ENCODE measurements at regions not wholly inside any gene's neighbourhood (a gene's known extent, or its start where the extent isn't known, plus 50 kb on each side); places are given as distances from the start of the nearest gene placed in this dataset.

DNA sequence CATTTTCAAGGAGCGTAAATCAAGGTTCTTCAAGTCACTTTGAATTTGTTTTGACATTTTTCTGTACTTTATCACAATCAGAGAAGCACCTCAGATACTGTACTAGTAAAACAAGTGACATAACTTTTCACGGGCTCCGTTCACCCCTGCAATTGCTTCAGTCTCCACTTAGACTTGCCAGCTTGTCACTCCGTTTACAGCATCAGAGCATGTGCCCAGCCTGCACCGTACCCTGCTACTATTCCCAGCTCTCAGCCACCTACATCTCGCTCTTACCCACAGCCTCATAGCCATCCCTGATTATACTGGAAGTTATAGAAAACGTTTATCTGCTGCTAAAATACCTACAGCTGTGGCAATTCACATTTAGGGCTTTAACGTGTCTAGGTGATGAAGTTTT lies 135.3 kb upstream of the TENM3 start:
- no peak for DNase-seq

DNA sequence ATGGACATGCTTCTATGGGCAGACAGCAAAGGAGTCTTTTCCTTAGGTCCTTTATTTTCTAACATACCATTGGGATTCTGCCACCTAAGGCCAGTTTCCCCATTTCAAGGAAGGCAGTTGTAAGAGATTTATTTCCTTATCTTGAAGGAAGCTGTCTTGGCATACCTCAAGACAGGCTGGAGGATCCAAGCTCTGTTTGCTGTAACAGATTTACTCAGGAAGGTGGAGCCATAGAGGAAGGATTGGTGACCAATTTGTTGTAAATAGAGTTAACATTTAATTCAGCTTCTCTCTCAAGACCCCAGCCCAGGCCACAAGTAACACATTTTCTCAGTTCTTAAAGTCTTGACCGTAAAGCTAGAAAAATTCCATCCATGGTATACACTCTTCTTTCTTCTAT lies 131.6 kb upstream of the TENM3 start:
- DNase-seq = no peak

DNA sequence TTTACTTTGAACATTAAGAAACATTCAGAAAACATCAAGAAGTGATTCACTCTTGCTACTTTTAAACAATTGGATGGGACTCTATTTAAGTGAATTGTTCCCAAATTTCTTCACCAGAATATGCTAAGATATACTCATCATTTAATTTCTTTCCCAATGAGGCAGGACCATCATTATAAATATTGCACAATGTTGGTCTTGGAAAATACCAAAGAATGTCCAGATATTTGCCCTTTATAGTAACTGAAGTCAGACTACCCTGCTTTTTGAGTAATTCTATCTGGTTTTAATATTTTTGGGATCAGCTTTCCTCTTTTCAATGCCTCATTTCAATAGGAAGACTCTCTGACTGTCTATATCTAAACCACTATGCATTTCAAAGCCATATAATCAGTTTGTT lies 129.4 kb upstream of the TENM3 start:
- DNase-seq = no peak

DNA sequence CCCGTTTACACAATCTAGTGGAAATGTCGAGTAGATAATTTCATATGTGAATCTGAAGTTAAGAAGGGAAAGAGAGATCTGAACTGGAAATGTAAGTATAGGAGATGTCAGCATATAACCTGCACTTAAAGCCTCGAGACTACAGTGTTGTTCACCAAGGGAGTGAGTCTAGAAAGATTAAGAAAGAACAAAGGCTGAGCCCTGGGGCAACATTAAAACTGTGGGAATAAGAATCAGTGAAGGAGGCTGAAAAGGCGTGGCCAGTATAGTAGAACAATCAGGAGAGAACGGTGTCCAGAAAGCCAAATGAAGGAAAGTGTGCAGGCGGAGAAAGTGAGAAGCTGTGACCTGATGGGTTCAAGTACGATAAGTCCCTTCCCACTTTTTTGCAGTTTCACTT lies 118.8 kb upstream of the TENM3 start:
- no peak for DNase-seq

DNA sequence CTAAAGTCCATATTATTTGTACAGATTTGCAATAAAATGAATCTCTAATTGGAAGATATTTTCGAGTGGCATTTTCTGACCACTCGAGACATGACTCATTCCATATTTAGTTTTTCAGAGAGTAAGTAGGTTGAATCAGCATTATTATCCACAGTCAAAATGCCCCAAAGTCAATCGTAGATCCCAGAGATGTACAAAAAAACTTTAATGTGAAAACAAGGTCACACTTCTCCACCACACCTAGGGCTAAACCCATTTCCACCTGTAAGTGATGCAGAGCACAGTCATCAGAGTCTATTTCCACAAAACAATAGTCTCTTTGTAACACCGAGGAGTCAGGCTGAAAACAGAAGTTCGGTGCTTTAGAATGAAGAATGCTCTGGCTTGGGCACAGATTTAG lies 117.1 kb upstream of the TENM3 start:
- DNase-seq = no peak

DNA sequence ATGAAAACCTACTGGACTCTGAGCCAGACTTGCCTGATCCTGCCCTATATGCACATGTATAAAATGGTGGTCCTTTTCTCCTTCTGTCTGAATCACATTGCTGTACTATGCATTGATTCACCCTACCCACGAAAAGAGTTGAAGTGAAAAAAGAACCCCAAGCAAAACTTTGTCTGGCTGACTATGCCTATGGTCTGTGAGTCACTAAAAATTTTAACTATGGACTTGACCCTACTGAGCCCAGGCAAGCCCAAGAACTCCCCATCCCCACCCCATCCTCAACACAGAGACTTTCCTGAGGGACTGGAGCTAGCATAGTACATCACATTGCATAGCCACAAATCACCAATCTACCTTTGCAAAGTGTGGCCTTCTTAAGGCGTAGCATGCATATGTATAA lies 116.6 kb upstream of the TENM3 start:
- no peak for DNase-seq

DNA sequence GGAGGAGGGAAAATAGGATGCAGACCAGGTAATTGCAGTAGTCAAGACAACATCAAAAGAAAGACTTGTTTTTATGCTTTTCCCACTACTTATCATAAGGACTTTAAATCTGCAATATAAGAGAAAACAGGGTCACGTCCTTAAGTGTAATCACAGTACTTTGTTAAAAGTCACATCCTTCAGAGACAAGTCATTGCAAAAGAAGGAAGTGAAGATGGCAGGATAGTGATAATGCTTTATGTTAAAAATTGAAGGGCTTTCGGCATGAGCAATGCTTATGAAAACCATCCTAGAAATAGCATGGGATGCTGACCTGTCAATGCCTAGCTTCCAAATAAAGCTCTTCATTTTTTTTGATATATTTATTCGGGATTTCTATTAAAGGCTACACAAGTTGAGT lies 110.2 kb upstream of the TENM3 start:
- DNase-seq = no peak

DNA sequence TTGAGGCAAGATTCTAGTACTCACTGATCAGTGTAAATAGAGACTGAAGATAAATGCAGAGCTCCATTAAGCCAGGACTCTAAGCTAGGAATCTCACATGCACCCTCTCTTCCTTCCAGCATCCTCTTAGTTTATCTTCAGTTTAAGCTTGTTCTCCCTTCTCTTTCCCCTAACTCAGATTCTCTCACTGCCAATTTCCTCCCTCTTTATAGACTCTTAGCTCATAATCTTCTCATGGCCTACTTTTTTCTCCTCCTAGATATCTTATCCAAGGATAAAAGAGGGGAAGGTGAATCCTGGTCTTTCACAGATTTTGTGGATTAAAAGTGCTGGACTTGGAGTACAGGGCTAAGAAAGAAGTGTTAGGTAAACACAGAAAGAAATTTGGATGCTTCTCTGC lies 108.9 kb upstream of the TENM3 start:
- DNase-seq = no peak

DNA sequence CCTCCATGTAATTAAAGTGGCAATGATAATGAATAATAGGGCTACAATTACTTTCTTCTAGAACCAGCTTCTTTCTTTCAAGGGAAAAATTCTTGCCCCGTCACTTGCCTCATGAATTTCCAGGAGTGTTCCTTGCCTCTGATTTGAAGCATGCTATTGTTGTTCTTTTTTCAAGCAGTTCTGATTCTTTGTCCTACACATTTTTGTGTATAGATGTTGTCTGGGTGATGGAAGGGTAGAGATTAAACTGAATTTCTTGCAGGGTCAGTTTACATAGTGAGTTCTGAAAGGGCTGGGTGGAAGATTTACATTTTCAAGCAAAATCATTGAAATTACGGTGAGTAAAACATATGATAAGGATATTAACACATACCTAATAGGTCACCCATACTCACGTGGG lies 107.0 kb upstream of the TENM3 start:
- no peak for DNase-seq

DNA sequence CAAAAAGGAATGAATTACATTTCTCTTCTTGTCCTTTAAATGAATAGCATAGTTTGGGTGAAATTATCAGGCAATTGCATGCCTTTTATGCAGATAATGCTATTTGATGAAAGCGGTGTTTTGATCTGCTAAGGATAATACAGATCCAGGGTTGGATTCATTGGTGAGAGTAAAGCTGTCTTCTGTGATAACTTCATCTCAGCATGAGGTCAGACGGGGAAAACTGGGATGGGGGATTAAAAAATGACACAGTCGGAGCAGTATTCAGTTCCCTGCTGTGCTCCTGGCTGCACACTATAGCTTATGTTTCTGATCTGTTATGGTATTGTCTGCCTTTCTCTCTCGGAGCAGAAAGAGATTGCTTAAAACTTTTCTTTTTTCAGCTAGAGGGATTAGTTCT lies 105.9 kb upstream of the TENM3 start:
- DNase-seq = no peak

DNA sequence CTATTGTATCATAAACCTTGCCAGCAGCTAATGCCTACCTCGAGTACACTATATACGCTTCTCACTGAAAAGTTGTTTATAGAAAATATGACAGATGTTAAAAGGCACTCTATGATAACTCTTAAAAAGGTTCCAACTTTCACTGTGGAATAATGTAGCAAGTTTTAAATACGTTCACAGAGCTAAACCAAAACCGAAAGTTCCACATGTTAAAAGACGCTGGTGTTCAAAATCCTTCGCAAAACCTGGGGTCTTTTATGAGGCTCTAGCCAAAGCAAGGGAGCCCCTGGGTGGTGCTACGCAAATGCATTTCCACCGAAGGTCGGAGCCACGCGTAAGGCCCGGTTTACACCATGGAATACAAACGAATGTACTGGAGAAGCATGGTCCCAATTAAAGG lies 103.7 kb upstream of the TENM3 start:
- DNase-seq = no peak

DNA sequence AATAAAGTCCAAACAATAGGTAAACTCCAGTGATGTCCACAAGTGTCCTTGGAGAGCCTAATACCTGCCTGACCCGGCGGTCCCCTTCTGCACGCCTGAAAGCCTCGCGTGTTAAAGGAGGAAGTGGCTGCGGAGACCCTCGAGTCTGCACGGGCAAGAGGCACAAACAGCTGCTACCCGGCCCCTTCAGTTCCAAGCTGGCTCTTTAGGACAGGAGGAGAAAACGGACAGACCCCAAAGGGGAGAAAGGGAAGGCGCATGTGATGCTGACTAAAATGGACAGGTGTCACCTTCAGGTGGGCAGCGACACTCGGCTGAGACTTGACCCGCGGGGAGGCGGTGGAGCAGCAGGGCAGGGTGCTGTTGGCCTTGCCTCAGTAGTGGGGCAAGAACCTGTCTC lies 102.7 kb upstream of the TENM3 start:
- DNase-seq = no peak

DNA sequence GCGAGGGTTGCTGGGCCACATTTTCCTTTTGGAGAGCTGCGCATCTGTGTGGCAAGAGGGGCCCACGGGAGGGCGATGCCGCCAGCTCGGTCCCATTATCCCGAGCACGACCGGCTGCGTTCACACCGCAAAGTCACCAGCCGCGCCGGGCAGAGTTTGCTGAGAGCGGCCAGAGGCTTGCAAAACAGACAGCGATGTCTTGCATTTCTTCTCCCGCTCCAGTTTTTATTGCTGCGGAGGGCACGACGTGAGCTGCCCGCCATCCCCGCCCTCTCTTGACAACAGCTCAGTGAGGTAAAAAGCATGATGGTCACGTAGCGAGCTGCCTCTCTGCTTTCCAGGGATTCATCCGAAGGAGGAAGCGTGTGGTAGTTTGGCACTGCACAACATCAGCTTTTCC lies 102.1 kb upstream of the TENM3 start:
- DNase-seq = no peak

DNA sequence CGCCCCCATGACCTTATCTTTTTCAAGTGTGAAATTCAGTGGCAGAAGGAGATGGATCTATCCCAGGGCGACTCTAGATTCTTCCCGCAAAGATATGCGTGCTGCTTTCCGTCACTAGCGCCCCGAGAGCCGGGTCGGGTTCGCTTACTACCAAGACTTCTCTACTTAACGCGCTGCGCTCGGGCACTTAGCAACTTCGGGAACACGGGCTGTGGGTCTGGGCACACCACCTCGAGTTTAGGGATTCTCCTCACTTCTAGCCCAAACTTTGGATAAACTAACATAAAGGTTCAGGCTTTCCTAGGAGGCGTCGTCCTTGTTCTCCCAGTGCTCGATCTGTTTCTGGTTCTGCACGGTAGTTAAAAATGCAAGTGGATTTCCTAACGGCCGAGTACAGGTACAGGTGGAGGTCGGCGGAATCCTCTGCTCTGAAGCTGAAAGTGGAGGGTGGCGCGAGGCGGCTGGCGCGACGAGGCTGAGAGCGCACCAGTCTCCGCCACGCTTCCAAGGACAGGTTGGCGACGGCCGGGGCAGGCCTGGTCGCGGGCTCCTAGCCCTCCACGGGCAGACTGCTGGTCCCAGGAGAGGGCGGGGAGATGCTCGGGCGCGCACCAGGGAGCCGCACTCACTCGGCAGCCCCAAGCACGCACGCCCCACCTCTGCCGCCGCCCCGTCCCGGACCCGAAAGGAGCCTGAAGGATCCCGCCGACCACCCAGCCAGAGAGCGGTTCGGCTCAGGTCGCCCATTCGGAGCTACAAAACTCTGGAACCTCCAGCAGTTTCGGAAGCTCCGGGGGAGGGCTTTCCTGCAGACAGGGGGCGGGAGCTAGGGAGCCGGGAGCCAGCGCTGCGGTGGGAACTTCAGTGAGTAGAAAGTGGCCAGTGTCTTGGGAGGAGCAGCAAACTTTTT lies 100.8 kb upstream of the TENM3 start:
- peak in 1 of 2 experiments; percentile 3 for DNase-seq

DNA sequence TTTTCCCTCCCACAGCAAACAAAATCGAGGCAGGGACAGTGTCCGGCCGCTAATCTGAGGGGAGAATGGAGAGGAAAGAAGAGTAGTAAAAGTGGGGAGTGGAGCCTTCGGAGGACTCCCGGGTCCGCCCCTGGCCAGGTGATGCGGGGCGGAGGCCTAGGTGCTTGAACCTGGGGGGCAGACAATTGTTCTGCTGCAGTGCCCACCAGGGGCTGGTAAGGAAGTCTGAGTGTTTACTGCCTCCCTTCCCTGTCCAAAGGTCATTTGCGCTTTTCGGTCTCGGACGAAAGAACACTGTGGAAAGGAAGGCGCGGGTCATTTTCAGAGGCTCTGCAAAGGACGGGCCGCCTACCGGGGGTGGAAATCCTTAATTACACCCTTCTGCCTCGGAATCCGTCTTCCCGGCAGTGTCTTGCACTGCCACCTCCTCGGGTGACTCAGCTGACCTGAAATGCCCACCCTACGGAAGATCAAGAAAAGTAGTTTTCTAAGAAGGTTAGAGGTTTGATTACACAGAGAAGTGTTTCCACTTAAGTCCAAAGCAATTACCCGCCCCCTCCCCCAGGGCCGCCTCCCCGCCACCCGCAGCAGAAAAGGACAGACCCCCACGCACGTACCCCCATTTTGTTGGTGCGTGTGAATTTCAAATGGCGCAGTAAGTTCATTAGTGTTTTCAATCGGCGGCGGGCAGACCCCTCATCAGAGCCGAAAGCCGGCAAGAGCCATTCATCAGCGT lies 99.9 kb upstream of the TENM3 start:
- DNase-seq = no peak

DNA sequence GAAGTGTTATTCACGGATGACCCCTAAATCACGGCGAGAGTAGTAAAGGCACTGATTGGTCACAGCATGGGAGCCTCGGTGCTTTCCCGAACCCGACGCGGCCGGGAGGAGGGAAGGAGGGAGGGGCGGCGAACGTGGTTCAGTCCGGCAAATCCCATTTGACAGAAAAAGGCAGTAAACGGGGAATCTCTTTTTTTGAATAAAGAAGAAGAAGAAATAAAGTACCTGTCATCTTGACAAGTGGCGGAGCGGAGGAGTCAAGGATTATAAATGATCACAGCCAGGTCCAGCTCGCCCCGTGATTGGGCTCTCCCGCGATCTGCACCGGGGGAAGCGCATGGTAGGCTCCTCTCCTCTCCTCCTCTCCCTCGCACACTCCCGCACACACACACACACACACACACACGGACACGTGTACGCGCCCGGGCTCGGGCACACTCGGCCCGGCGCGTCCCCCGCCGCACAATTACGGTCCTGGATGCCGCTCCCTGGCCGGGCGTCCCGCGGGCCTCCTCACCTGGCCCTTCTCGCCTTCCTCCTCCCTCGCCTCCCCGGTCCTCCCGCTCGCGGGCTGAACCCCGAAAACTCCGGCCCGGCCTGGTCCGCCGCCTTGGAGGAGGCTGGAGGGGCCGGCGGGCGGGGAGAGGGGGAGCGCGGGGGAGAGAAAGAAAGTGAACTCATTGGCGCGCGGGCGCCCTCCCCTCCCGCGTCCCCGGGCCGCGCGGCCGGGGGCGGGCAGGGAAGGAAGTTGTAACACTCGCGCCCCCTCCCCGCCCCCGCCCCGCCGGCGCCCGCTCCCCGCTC lies 99.2 kb upstream of the TENM3 start:
- DNase-seq = peak in 1 of 2 experiments; percentile 4

DNA sequence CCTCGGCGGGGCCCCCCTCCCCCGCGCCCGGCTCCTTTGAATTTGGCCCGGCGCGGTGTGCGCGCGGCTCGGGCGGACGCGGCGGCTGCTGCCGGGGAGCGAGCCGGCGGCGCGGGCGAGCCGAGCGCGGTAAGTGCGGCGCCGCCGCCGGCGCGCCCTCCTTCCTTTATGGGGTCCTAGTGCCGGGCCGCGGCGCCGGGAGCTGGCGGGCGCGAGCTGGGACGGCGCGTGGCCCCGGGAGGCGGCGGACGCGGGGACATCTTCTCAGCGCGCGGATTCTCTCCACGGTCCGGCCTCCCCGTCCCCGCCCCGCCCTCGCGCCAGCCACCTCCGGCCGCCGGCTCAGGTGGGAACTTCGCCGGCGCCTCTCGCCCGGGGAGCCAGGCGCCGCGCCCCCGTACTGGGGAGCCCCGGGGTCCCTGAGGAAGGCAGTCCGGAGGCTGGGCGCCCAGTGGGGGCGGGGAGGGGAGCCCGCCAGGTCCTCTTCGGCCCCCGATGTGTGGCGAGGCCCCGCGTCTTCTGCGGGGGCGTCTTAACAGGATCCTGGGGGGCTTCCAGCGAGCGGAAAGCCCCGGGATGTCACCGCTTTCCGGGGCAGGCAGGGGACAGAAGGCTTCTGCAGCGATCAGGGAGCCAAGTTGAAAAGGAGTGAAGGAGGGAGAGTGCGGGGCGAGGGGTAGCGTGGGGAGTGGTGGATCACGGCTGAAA lies 98.4 kb upstream of the TENM3 start:
- no peak for DNase-seq

DNA sequence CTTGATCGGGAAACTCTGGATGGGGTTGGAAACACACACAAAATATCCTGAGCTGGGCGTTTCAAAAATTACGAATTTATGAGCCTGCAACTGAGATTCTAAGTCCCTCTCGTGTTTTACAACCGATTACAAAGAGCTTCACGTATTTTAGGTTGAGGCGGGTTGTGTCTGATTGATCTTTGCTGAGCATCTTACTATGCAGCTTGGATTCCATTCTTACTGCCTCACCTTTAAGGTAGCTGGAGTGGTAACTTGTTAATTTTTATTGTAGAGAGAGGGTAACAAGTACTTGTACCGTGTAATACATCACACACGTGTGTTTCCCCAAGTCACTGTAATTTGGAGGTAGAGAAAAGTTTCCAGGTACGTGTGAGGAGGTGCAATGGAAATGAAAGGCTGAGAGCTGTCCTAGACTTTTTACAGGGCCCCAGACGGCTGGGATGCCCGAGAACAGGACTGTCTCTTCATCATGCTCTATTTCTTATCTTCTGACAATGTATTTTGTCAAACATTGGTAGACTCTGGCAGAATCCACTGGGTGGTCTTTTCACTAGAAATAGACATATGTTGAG lies 97.8 kb upstream of the TENM3 start:
- DNase-seq = no peak

DNA sequence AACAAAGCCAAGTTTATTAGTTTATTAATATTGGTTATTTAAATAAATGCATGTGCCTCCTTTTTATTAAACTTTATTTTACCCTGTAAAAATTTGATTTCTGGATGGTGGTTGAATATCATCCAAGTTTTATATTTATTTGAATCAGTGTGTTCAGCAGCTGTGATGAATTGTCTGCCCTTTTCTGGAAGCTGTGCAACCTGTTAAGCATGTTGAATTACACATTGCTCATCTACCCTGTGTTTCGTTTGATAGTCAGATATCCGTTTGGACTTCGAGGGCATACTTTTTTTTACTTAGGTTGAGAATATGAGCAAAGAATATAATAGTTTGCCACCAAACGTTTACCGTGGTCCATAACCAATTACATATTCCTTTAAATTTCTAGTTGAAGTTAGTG lies 95.8 kb upstream of the TENM3 start:
- no peak for DNase-seq

DNA sequence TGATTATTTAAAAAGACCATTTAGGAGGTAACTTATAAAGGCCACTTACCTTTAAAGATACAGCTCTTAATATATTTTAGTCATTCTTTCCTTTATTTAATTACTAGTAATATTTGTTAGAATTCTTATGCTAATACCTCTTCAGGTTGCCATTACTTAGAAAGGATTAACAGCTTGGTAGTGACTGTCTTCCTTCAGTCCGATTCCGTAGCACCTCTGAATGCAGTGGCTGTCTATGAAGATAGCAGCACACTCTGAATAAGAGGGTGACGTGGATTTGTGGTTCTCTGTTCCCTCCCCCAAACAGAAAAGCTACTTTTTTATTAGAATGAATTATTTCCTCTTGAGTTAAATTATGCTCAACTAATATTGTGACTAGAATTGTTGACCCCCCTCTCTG lies 92.6 kb upstream of the TENM3 start:
- no peak for DNase-seq

DNA sequence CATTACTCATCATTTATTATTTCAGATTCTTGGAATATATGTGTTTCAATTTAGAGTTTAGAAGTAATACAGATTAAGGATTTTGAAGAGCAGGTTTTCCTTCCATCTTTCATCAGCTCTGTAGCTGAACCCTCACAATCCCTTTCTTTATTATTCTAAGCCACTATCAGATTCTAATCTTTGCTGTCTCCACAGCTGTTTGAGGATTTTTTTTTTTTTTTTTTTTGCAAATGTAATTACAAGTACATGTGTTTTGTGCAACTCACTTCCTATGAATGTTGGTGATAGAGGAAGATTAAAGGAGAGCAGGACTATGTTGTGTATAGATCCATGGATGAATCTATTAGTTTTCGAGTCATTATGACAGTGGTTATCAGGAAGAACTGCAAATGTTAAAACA lies 87.4 kb upstream of the TENM3 start:
- no peak for DNase-seq

DNA sequence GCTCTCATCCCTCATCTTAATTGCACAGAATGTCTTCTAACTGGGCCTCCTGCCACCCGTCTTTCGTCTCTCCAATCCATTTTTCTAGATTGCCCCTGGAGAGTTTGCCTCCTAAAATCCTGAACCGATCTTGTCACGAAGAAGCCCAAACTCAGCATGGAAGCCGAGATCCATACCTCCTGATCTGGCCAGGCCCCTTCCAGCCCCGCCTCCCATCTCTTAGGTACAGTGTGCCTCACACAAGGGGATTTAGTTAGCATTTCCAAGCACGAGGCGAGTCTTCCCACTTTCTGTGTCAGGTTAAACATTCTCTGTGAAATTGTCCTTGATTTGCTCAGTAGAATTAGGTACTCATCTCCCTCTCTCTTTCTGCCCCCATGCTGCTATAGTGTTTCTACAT lies 80.0 kb upstream of the TENM3 start:
- no peak for DNase-seq

DNA sequence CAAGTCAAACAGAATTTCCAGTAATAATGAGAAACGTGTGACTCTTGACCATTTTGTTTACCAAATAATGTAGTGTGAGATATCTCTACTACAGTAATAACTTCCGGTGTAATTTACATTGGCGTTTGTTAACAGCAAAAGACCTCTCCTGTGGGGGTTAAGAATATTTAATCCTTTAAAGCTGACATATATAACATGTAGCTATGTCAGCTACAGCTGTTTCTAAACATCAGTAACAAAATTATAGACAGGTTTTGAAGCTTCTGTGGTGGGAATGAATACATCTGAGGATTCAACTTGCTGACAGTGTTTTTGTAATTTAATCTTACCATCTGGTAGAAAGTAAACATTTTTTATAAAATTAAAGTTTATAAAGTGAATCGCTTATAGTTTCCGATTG lies 73.6 kb upstream of the TENM3 start:
- DNase-seq = no peak

All from activated CD4-positive, alpha-beta T cell treated with anti-CD3 and anti-CD28 coated beads, Interleukin-2, amount 50 U/mL, for 48 hours (primary cell).